A549 (cell line): ENCODE measurements at regions not wholly inside any gene's neighbourhood (a gene's known extent, or its start where the extent isn't known, plus 50 kb on each side); places are given as distances from the start of the nearest gene placed in this dataset.

ENCODE experiments used
- BHLHE40 ChIP-seq: IDR thresholded peaks from 2 replicates; pipeline ENCODE4 v1.6.1; 2012; ENCODE audit warnings: low read depth, low read length, inconsistent platforms
- CHD2 ChIP-seq: fragments of 150-350 bp; IDR thresholded peaks from 2 replicates; pipeline ENCODE4 v1.6.1; 2014; ENCODE audit warnings: low read length; ENCODE audit not compliant: partially characterized antibody
- CTCF ChIP-seq: fragments of >200 bp; sonication (Bioruptor Twin); formaldehyde crosslinking; IDR thresholded peaks from 3 replicates; pipeline ENCODE4 v1.5.1; 2016
- EP300 ChIP-seq, 2 experiments: fragments of >200 bp; sonication (Bioruptor Twin); formaldehyde crosslinking; IDR thresholded peaks; 2 replicates in 1 of 2; 3 replicates in 1 of 2; pipeline ENCODE4 v1.6.1; 2016 to 2017
- HEYL ChIP-seq: fragments of 250-450 bp; sonication (Bioruptor Pico); IDR thresholded peaks from 2 replicates; pipeline ENCODE4 v1.8.0; 2021; ENCODE audit warnings: mild to moderate bottlenecking, moderate library complexity
- MAFK ChIP-seq: fragments of 450-650 bp; IDR thresholded peaks from 2 replicates; pipeline ENCODE4 v1.6.1; 2014; ENCODE audit not compliant: partially characterized antibody
- MAX ChIP-seq: IDR thresholded peaks from 2 replicates; pipeline ENCODE4 v1.6.1; 2012
- MYC ChIP-seq: IDR thresholded peaks from 2 replicates; pipeline ENCODE4 v1.6.1; 2012; ENCODE audit warnings: mild to moderate bottlenecking, inconsistent platforms, low read length, improper control_type of control experiment, borderline replicate concordance
- POLR2A ChIP-seq: IDR thresholded peaks from 2 replicates; pipeline ENCODE4 v1.6.1; 2012; ENCODE audit warnings: mild to moderate bottlenecking, low read length
- RAD21 ChIP-seq, 2 experiments: fragments of >200 bp in 1 of 2; sonication (Bioruptor Twin) in 1 of 2; formaldehyde crosslinking in 1 of 2; IDR thresholded peaks in 1 of 2; conservative IDR thresholded peaks in 1 of 2; 2 replicates in 1 of 2; 3 replicates in 1 of 2; pipeline ENCODE4 v1.6.1; 2012 to 2018; ENCODE audit warnings: inconsistent platforms in 1 of 2
- RARB ChIP-seq: fragments of 250-450 bp; sonication (Bioruptor Pico); IDR thresholded peaks from 2 replicates; pipeline ENCODE4 v1.8.0; 2021; ENCODE audit warnings: mild to moderate bottlenecking, moderate library complexity
- RNF2 ChIP-seq: fragments of 200-600 bp; sonication (generic); IDR thresholded peaks from 2 replicates; pipeline ENCODE4 v1.6.1; 2016; ENCODE audit warnings: low read depth, mild to moderate bottlenecking, antibody characterized with exemption, moderate library complexity, borderline replicate concordance
- ZFP36 ChIP-seq: fragments of 450-650 bp; IDR thresholded peaks from 2 replicates; pipeline ENCODE4 v1.6.1; 2014; ENCODE audit warnings: borderline replicate concordance; ENCODE audit not compliant: partially characterized antibody
- TF ChIP-seq, protein P1 (sequence below): fragments of 450-650 bp; IDR thresholded peaks from 2 replicates; pipeline ENCODE4 v1.6.1; 2014; ENCODE audit warnings: antibody characterized with exemption

GRCh38 chr16:48911700-48912099 is 301.7 kb upstream of the N4BP1 start:
- TF ChIP-seq CHD2 (no peak), CTCF (no peak), POLR2A (no peak), RAD21 (conservative IDR thresholded peaks at IDR 0.05 in 1 of 2, IDR thresholded peaks at IDR 0.05 in 1 of 2) (no peak), ZFP36 (no peak), MAX (no peak), RNF2 (no peak), RARB (CRISPR knock-in tag) (no peak), MYC (no peak), MAFK (no peak), BHLHE40 (no peak), HEYL (CRISPR knock-in tag) (no peak), EP300 (IDR thresholded peaks at IDR 0.05) (no peak)
- TF ChIP-seq, protein P1, sequence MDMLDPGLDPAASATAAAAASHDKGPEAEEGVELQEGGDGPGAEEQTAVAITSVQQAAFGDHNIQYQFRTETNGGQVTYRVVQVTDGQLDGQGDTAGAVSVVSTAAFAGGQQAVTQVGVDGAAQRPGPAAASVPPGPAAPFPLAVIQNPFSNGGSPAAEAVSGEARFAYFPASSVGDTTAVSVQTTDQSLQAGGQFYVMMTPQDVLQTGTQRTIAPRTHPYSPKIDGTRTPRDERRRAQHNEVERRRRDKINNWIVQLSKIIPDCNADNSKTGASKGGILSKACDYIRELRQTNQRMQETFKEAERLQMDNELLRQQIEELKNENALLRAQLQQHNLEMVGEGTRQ, result no peak
